ENCODE measurements at regions not wholly inside any gene's neighbourhood (a gene's known extent, or its start where the extent isn't known, plus 50 kb on each side); places are given as distances from the start of the nearest gene placed in this dataset.

DNA sequence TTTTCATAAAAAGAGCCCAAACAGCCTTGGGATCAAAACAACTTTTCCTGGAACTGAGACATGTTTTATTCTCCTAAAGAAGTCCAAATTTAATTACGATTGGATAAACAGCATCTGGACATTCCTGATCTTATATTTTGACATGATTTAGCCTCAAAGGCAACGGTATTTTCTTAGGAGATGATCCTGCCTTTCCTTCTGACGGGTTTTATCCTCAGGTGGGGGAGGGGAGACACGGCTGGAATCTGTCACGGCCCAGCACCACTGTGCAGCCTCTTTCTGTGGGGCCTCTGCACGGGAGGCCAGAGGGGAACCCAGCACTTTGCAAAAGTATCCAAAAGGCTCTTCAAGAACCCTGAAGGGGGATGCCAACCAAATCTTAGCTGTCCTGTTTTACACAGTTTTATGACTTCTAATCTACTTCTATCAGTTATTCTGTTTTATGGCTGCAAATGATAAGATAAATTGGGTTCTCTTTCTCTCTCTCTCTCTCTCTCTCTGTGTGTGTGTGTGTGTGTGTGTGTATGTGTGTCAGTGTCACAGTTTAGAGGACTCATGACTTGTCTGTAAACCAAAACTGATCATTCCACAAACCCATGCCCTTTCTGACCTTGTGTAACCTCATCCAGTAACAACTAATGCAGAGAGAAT lies 321.1 kb upstream of the NPVF start:
- H3K4me3 ChIP-seq (ENCODE audit: control insufficient read depth, low read depth, low read length) = no peak overlapping the region
- no peak for DNase-seq (ENCODE audit: low read depth)
- TF ChIP-seq, protein P1, sequence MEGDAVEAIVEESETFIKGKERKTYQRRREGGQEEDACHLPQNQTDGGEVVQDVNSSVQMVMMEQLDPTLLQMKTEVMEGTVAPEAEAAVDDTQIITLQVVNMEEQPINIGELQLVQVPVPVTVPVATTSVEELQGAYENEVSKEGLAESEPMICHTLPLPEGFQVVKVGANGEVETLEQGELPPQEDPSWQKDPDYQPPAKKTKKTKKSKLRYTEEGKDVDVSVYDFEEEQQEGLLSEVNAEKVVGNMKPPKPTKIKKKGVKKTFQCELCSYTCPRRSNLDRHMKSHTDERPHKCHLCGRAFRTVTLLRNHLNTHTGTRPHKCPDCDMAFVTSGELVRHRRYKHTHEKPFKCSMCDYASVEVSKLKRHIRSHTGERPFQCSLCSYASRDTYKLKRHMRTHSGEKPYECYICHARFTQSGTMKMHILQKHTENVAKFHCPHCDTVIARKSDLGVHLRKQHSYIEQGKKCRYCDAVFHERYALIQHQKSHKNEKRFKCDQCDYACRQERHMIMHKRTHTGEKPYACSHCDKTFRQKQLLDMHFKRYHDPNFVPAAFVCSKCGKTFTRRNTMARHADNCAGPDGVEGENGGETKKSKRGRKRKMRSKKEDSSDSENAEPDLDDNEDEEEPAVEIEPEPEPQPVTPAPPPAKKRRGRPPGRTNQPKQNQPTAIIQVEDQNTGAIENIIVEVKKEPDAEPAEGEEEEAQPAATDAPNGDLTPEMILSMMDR (IDR thresholded peaks at IDR 0.05; ENCODE audit: control insufficient read depth, insufficient read depth, low read depth, low read length, missing control alignments) = no peak

DNA sequence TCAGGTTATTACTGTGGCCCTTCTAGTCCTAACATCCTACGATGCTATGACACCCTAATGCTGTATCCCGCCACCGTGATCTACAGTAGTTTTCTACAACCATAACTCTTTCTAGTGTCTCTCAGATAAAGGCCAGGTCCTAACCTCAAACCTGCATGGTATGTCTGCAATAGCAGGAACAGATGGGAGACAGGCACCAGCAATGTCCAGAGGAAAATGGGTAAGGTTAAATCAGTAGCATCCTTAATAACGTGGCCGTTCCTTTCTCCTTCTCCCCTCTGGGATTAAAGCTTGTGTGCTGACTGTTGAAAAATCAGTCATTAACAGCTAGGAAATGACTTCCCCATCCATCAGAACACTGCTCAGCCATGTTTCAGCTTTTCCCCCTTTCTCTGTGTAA lies 321.9 kb upstream of the NPVF start:
- TF ChIP-seq, protein P1 (IDR thresholded peaks at IDR 0.05; ENCODE audit: control insufficient read depth, insufficient read depth, low read depth, low read length, missing control alignments) = no peak
- no peak overlapping the region for H3K4me3 ChIP-seq (ENCODE audit: control insufficient read depth, low read depth, low read length)
- DNase-seq (ENCODE audit: low read depth) = no peak

DNA sequence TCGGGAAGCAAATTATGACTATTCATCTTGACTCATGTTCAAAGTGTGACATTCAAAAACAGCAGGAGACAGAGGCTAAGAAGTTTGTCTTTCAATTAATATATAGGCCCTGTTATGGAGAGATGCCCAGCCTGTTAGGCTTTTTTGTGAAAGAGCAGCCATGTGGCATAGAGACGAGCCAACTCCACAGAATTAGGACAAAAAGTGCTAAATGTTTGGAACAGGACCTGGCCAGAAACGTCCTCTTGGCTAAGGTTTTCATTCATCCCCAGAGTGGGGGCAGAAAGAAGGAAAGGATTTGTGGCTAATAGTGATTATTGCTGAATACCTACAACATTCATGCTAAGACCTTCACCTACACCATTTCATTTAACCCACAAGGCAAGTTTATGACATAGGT lies 324.7 kb upstream of the NPVF start:
- H3K4me3 ChIP-seq (ENCODE audit: control insufficient read depth, low read depth, low read length) = no peak overlapping the region
- DNase-seq (ENCODE audit: low read depth) = no peak
- TF ChIP-seq, protein P1 (IDR thresholded peaks at IDR 0.05; ENCODE audit: control insufficient read depth, insufficient read depth, low read depth, low read length, missing control alignments) = no peak

DNA sequence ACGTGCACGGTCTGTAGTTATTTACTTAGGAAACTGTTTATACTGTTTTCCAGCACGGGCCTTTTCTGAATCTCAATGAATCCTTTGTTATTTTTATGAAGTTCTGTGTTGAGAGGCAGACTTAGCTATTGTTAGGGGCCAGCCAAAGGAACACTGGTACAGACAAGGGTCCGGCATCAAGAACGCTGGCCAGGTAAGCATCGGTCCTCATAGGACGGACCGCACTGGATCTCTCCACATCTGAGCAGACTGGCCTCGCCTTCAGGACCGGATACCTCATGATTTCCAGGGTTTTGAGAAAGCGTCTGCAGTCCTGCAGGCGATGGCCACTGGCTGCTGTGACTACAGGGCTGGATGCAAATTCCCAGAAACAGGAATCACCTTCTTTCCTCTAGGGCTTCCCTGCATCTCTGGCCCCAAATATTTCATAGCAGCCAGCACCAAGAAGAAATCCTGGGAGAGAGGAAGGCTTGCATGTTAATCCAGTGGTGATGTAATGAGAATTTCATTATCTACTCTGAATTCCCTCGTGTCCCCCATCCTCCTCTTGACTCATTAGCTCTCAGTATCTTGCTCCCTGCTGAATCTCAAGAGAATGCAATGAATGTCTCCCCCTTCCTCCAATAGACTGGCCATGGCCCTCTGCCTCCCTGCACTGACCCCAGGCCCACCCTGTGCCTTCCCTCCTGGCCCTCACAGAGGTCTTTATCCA lies 325.4 kb upstream of the NPVF start:
- DNase-seq (ENCODE audit: low read depth) = no peak
- TF ChIP-seq, protein P1 (IDR thresholded peaks at IDR 0.05; ENCODE audit: control insufficient read depth, insufficient read depth, low read depth, low read length, missing control alignments) = no peak
- no peak overlapping the region for H3K4me3 ChIP-seq (ENCODE audit: control insufficient read depth, low read depth, low read length)

DNA sequence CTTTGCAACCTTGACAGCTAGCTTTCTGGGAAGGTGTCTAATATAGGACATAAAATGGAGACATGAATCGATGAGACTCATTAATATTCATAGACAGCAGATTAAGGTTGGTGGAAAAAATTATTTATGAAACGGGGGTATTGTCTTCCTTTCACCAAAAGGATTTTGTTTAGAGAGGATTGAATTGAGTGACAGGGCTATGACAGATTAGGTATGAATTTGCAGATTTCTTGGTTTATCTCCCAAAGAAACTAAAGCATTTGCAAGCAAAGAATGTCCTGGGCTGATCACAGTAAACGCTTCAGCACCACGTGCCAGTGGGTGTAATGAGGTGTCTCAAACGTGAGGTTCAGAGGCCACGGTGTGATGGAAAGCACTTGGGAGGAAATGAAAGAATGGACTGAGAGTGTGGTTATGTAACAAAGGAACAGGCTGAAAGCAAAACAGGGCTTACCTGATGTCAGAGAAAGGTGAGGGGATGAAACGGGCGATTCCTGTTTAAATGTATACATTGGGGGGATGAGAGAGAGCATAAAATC lies 329.2 kb upstream of the NPVF start:
- TF ChIP-seq, protein P1 (IDR thresholded peaks at IDR 0.05; ENCODE audit: control insufficient read depth, insufficient read depth, low read depth, low read length, missing control alignments) = no peak
- no peak for DNase-seq (ENCODE audit: low read depth)
- no peak overlapping the region for H3K4me3 ChIP-seq (ENCODE audit: control insufficient read depth, low read depth, low read length)

DNA sequence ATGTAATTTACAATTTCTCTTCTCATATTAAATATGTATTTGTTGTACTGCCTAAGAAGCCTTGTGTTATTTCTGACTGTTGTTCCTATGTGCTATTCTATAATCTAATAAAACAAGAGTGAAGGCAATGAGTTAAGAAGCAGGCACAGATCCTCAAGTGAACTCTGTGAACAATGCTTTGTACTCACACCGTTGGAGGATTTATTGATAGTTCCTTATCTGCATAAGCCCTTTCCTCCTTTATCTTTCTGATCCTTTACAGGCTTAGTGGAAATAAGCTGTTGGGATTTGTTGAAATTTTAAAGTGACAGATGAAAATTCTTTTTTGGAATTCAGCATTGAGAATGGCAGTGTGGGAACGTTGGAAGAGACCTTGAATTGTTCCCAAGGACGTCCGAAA lies 329.6 kb upstream of the NPVF start:
- DNase-seq (ENCODE audit: low read depth) = no peak
- H3K4me3 ChIP-seq (ENCODE audit: control insufficient read depth, low read depth, low read length) = no peak overlapping the region
- TF ChIP-seq, protein P1 (IDR thresholded peaks at IDR 0.05; ENCODE audit: control insufficient read depth, insufficient read depth, low read depth, low read length, missing control alignments) = no peak
